ENCODE measurements at regions not wholly inside any gene's neighbourhood (a gene's known extent, or its start where the extent isn't known, plus 50 kb on each side); places are given as distances from the start of the nearest gene placed in this dataset.

DNA sequence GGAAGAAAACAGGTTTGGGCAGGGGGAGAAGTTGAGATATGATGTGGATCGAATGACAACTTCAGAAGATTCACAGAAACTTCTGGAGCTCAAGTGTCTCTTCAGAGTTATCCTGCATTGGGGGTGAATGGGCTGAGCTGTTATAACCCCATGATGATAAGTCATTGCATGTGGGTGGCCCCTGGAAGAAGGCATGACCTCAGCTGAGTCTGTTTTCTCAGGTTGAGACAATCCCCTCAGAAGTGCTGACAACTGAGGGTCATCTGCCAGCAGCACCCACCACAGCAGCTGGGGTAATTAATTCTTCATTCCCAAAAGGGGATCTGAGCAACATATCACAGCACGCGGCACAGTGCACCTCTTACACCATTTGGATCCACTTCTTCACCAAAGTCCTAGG is 138.6 kb upstream of the CAMK1G start:
- H3K9me3 ChIP-seq (ENCODE audit: severe bottlenecking), result no peaks in the 10 kb centered on the region
- no peak overlapping the region for H3K4me3 ChIP-seq (ENCODE audit: low read depth, low read length)
- peaks cover 29% of the 10 kb centered on the region for H3K27me3 ChIP-seq (ENCODE audit: insufficient read depth, low read depth, severe bottlenecking)
- DNase-seq, result no peak
- TF ChIP-seq, protein P1, sequence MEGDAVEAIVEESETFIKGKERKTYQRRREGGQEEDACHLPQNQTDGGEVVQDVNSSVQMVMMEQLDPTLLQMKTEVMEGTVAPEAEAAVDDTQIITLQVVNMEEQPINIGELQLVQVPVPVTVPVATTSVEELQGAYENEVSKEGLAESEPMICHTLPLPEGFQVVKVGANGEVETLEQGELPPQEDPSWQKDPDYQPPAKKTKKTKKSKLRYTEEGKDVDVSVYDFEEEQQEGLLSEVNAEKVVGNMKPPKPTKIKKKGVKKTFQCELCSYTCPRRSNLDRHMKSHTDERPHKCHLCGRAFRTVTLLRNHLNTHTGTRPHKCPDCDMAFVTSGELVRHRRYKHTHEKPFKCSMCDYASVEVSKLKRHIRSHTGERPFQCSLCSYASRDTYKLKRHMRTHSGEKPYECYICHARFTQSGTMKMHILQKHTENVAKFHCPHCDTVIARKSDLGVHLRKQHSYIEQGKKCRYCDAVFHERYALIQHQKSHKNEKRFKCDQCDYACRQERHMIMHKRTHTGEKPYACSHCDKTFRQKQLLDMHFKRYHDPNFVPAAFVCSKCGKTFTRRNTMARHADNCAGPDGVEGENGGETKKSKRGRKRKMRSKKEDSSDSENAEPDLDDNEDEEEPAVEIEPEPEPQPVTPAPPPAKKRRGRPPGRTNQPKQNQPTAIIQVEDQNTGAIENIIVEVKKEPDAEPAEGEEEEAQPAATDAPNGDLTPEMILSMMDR (IDR thresholded peaks at IDR 0.05; ENCODE audit: low read depth, low read length), result no peak
- no peaks in the 10 kb centered on the region for H3K36me3 ChIP-seq
- no peak overlapping the region for H3K27ac ChIP-seq

DNA sequence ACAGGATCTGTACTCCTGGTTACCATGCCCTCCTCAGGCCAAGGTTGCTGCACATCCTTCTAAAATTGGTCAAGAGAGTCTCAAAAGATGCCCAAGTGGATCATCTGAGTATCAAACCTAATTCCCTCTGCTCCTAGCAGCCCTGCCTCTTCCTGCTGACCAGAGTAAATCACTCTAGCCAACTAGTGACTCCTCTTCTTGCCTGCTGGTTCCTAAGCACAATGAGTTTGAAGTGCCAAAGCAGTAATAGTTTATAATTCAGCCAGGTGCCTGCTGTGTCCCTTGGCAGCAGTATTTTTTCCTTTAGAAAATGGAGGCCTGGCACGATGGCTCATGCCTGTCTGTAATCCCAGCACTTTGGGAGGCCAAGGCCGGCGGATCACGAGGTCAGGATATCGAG is 137.9 kb upstream of the CAMK1G start:
- H3K9me3 ChIP-seq (ENCODE audit: severe bottlenecking), result no peaks in the 10 kb centered on the region
- no peak overlapping the region for H3K27ac ChIP-seq
- no peak for DNase-seq
- H3K4me3 ChIP-seq (ENCODE audit: low read depth, low read length), result no peak overlapping the region
- no peaks in the 10 kb centered on the region for H3K36me3 ChIP-seq
- H3K27me3 ChIP-seq (ENCODE audit: insufficient read depth, low read depth, severe bottlenecking), result peaks cover 29% of the 10 kb centered on the region
- TF ChIP-seq, protein P1 (IDR thresholded peaks at IDR 0.05; ENCODE audit: low read depth, low read length), result no peak

DNA sequence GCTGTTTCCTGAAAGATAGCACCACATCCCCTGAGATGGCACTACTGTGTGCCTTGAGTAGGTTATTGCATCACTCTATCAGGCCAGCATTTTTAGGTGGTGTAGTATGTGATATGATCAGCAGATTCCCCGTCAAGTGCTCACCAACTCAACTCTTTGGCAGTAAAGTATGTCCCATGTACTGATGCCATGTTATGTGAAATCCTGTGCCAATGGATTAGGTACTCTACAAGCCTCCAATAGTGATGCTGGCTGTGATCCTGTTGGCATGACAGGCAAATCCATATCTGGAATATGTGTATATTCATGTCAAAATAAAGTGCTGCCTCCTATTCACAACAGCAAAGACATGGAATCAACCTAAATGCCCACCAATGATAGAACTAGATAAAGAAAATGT is 137.2 kb upstream of the CAMK1G start:
- DNase-seq, result no peak
- Histone ChIP-seq H3K36me3 (no peaks in the 10 kb centered on the region), H3K9me3 (ENCODE audit: severe bottlenecking) (no peaks in the 10 kb centered on the region), H3K27me3 (ENCODE audit: insufficient read depth, low read depth, severe bottlenecking) (peaks cover 26% of the 10 kb centered on the region), H3K4me3 (ENCODE audit: low read depth, low read length) (no peak overlapping the region), H3K27ac (no peak overlapping the region)
- TF ChIP-seq, protein P1 (IDR thresholded peaks at IDR 0.05; ENCODE audit: low read depth, low read length), result no peak

DNA sequence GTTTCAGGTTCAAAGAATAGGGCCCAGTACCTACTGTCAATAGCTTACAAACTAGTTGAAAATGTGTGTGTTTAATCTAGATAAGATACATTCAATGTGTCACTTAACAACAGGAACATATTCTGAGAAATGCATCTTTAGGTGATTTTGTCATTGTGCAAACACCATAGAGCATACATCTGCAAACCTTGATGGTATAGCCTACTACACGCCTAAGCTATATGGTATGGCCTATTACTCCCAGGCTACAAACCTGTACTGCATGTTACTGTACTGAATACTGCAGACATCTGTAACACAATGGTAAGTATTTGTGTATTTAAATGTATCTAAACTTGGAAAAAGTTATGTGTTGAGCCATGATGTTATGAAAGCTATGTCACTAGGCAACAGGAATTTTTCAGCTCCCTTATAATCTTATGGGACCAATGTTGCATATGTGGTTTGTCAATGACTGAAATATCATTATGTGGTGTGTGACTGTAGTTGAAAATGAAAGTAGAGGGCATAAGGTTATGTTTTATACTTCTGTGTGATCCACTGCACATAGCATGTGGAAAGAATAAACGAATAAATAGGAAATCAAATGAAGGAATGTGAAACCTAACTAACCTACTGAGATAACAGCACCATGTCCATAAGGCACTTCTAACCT is 129.0 kb upstream of the CAMK1G start:
- no peak overlapping the region for H3K27ac ChIP-seq
- no peak overlapping the region for H3K4me3 ChIP-seq (ENCODE audit: low read depth, low read length)
- H3K27me3 ChIP-seq (ENCODE audit: insufficient read depth, low read depth, severe bottlenecking), result peaks cover 39% of the 10 kb centered on the region
- no peaks in the 10 kb centered on the region for H3K36me3 ChIP-seq
- TF ChIP-seq, protein P1 (IDR thresholded peaks at IDR 0.05; ENCODE audit: low read depth, low read length), result no peak
- DNase-seq, result no peak
- no peaks in the 10 kb centered on the region for H3K9me3 ChIP-seq (ENCODE audit: severe bottlenecking)

DNA sequence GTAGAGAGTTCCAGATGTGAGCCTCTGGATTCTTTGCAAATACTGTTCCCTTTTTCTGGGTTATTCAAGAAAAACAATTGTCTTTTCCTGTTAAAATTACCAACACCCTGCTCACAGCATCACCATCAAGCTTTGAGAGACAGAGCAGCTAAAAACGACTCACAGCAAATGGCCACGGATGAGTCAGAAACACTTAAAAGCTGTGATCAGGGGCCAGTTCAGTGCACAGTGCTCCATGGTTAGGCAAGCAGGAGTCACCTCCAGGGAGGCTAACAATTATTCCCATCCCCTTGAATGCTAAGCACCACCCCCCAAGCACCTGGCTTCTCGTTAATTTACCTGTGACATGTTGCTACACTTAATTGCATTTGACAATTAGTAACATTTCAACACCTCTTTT is 128.4 kb upstream of the CAMK1G start:
- DNase-seq, result no peak
- Histone ChIP-seq H3K27me3 (ENCODE audit: insufficient read depth, low read depth, severe bottlenecking) (peaks cover 46% of the 10 kb centered on the region), H3K27ac (no peak overlapping the region), H3K36me3 (no peaks in the 10 kb centered on the region), H3K4me3 (ENCODE audit: low read depth, low read length) (no peak overlapping the region), H3K9me3 (ENCODE audit: severe bottlenecking) (no peaks in the 10 kb centered on the region)
- TF ChIP-seq, protein P1 (IDR thresholded peaks at IDR 0.05; ENCODE audit: low read depth, low read length), result no peak

Data from WERI-Rb-1 (cell line).